DND-41 (cell line): ENCODE measurements at regions not wholly inside any gene's neighbourhood (a gene's known extent, or its start where the extent isn't known, plus 50 kb on each side); places are given as distances from the start of the nearest gene placed in this dataset.

Experiments
- ATAC-seq: fragments of 200-7000 bp; cut with Tn5 transposase; 3 replicates; pipeline ENCODE4 v1.9.1; 2021; ENCODE audit warnings: low read depth; ENCODE audit not compliant: insufficient read depth
- DNase-seq: peaks from one replicate; pipeline ENCODE4 v3.0.0-alpha.2; 2020
- H2AFZ ChIP-seq: 2 replicates; pipeline ENCODE4 v1.6.0; 2012; ENCODE audit warnings: low read depth, low read length
- H3K27ac ChIP-seq: 2 replicates; pipeline ENCODE4 v1.5.1; 2012; ENCODE audit warnings: low read length, inconsistent platforms
- H3K27me3 ChIP-seq: fragments of 200-600 bp; sonication (generic); 2 replicates; pipeline ENCODE4 v1.6.0; 2012; ENCODE audit warnings: low read length, mild to moderate bottlenecking, inconsistent platforms; ENCODE audit not compliant: insufficient read depth, poor library complexity
- H3K36me3 ChIP-seq: 2 replicates; pipeline ENCODE4 v1.5.1; 2012; ENCODE audit warnings: low read length, inconsistent platforms; ENCODE audit not compliant: insufficient read depth
- H3K4me1 ChIP-seq: 2 replicates; pipeline ENCODE4 v1.5.1; 2012; ENCODE audit warnings: mild to moderate bottlenecking, low read length; ENCODE audit not compliant: insufficient read depth
- H3K4me2 ChIP-seq: 2 replicates; pipeline ENCODE4 v1.6.0; 2012; ENCODE audit warnings: mild to moderate bottlenecking, moderate library complexity, low read length, inconsistent platforms; ENCODE audit not compliant: insufficient read depth
- H3K4me3 ChIP-seq, 2 experiments: fragments of 200-600 bp in 1 of 2; shearing (Covaris generic) in 1 of 2; 2 replicates each; pipeline ENCODE4 v1.5.1; 2012 to 2016; ENCODE audit warnings: inconsistent platforms in 2 of 2, low read length in 2 of 2, mild to moderate bottlenecking in 2 of 2, low read depth in 1 of 2, moderate library complexity in 1 of 2
- H3K79me2 ChIP-seq: 2 replicates; pipeline ENCODE4 v1.6.0; 2012; ENCODE audit warnings: low read length, inconsistent platforms; ENCODE audit not compliant: insufficient read depth
- H3K9ac ChIP-seq: 2 replicates; pipeline ENCODE4 v1.6.0; 2012; ENCODE audit warnings: low read depth, mild to moderate bottlenecking, inconsistent platforms, low read length, moderate library complexity
- H3K9me3 ChIP-seq: 2 replicates; pipeline ENCODE4 v1.5.1; 2012; ENCODE audit warnings: low read length, moderate library complexity, mild to moderate bottlenecking, inconsistent platforms; ENCODE audit not compliant: insufficient read depth, severe bottlenecking
- H4K20me1 ChIP-seq: 2 replicates; pipeline ENCODE4 v1.6.0; 2012; ENCODE audit warnings: low read length; ENCODE audit not compliant: insufficient read depth
- CTCF ChIP-seq: IDR thresholded peaks from 2 replicates; pipeline ENCODE4 v1.5.1; 2012; ENCODE audit warnings: borderline replicate concordance, low read length, moderate library complexity, mild to moderate bottlenecking; ENCODE audit not compliant: poor library complexity, severe bottlenecking; ENCODE audit errors: extremely low read depth
- EZH2 ChIP-seq: IDR thresholded peaks from 3 replicates; pipeline ENCODE4 v1.6.1; 2012; ENCODE audit warnings: borderline replicate concordance, low read depth, mild to moderate bottlenecking, moderate library complexity, low read length, inconsistent platforms; ENCODE audit not compliant: severe bottlenecking

GRCh38 chr11:128200467-128200866 is 386.9 kb downstream of the ETS1 start:
- no peak overlapping the region for H3K4me3 ChIP-seq
- no peak overlapping the region for H2AFZ ChIP-seq
- H3K9ac ChIP-seq, result no peak overlapping the region
- no peaks in the 10 kb centered on the region for H3K36me3 ChIP-seq
- H3K9me3 ChIP-seq, result no peaks in the 10 kb centered on the region
- no peak for ATAC-seq
- H4K20me1 ChIP-seq, result no peaks in the 10 kb centered on the region
- no peak overlapping the region for H3K4me2 ChIP-seq
- DNase-seq, result no peak
- H3K79me2 ChIP-seq, result no peaks in the 10 kb centered on the region
- no peaks in the 10 kb centered on the region for H3K27me3 ChIP-seq
- TF ChIP-seq CTCF, result no peak
- H3K4me1 ChIP-seq, result peaks cover 14% of the 10 kb centered on the region
- no peak overlapping the region for H3K27ac ChIP-seq

- no peak overlapping the region for H3K27ac ChIP-seq
- no peaks in the 10 kb centered on the region for H3K27me3 ChIP-seq
- ATAC-seq (no peak), DNase-seq (no peak)
- no peak overlapping the region for H3K4me2 ChIP-seq
- H4K20me1 ChIP-seq, result no peaks in the 10 kb centered on the region
- no peaks in the 10 kb centered on the region for H3K36me3 ChIP-seq
- TF ChIP-seq EZH2, result no peak
- no peak for TF ChIP-seq CTCF
- H3K79me2 ChIP-seq, result no peaks in the 10 kb centered on the region
- H3K4me1 ChIP-seq, result peaks cover 36% of the 10 kb centered on the region
- H3K4me3 ChIP-seq, result no peak overlapping the region
- no peaks in the 10 kb centered on the region for H3K9me3 ChIP-seq
- no peak overlapping the region for H3K9ac ChIP-seq
- no peak overlapping the region for H2AFZ ChIP-seq
Measured at GRCh38 chr11:128198216-128198772, 389.1 kb downstream of the ETS1 start.

- no peak overlapping the region for H3K4me2 ChIP-seq
- TF ChIP-seq EZH2 (no peak), CTCF (no peak)
- ATAC-seq, result no peak
Measured at GRCh38 chr11:128196235-128196634, 391.1 kb downstream of the ETS1 start.

GRCh38 chr11:128195756-128196155 is 391.6 kb downstream of the ETS1 start:
- Histone ChIP-seq H2AFZ (no peak overlapping the region), H3K79me2 (no peaks in the 10 kb centered on the region), H3K4me1 (peaks cover 61% of the 10 kb centered on the region), H3K27me3 (no peaks in the 10 kb centered on the region), H4K20me1 (no peaks in the 10 kb centered on the region), H3K4me2 (peak overlapping the region; percentile 46), H3K36me3 (no peaks in the 10 kb centered on the region), H3K4me3 (no peak overlapping the region), H3K9ac (peak overlapping the region; percentile 34; the same call in 1 of the 2 replicates), H3K27ac (peak overlapping the region; percentile 76), H3K9me3 (no peaks in the 10 kb centered on the region)
- no peak for TF ChIP-seq EZH2
- no peak for TF ChIP-seq CTCF
- DNase-seq (no peak), ATAC-seq (no peak)

More at GRCh38 chr11:128196235-128196634, 391.1 kb downstream of the ETS1 start:
- Histone ChIP-seq H3K79me2 (no peaks in the 10 kb centered on the region), H3K27ac (no peak overlapping the region; the same call in 1 of the 2 replicates), H3K4me3 (no peak overlapping the region), H3K27me3 (no peaks in the 10 kb centered on the region), H3K4me1 (peaks cover 56% of the 10 kb centered on the region), H2AFZ (no peak overlapping the region), H4K20me1 (no peaks in the 10 kb centered on the region), H3K36me3 (no peaks in the 10 kb centered on the region), H3K9me3 (no peaks in the 10 kb centered on the region), H3K9ac (no peak overlapping the region)
- DNase-seq, result no peak
